Middle frontal gyrus (tissue), 1 donor: ENCODE measurements at regions not wholly inside any gene's neighbourhood (a gene's known extent, or its start where the extent isn't known, plus 50 kb on each side); places are given as distances from the start of the nearest gene placed in this dataset.
A peak's percentile ranks its signal among the peaks of the same experiment; 100 is the strongest.

Source experiments
- DNase-seq: peaks from one replicate; pipeline ENCODE4 v3.0.0-alpha.2; 2015; ENCODE audit warnings: low spot score; ENCODE audit errors: extremely low spot score

GRCh38 chr5:136811086-136811485, 445.7 kb upstream of the TRPC7 start:
- DNase-seq: no peak

- DNase-seq: no peak
Observed at GRCh38 chr5:136810261-136810801, 445.0 kb upstream of the TRPC7 start.

GRCh38 chr5:136809382-136809781, 444.0 kb upstream of the TRPC7 start:
- DNase-seq: no peak

GRCh38 chr5:136808756-136809155, 443.4 kb upstream of the TRPC7 start:
- DNase-seq: no peak

GRCh38 chr5:136805466-136805865, 440.1 kb upstream of the TRPC7 start:
- DNase-seq: no peak

GRCh38 chr5:136802383-136802782, 437.0 kb upstream of the TRPC7 start:
- DNase-seq: peak; percentile 50

GRCh38 chr5:136799806-136800372, 434.5 kb upstream of the TRPC7 start:
- no peak for DNase-seq

GRCh38 chr5:136793300-136793699, 428.0 kb upstream of the TRPC7 start:
- no peak for DNase-seq

GRCh38 chr5:136781464-136781863, 416.1 kb upstream of the TRPC7 start:
- DNase-seq: no peak

GRCh38 chr5:136780518-136780917, 415.2 kb upstream of the TRPC7 start:
- no peak for DNase-seq

- DNase-seq: no peak
Observed at GRCh38 chr5:136776022-136776927, 410.9 kb upstream of the TRPC7 start.

- no peak for DNase-seq
Observed at GRCh38 chr5:136772491-136772890, 407.1 kb upstream of the TRPC7 start.

- peak; percentile 67 for DNase-seq
Observed at GRCh38 chr5:136769900-136770684, 404.7 kb upstream of the TRPC7 start.

- no peak for DNase-seq
Observed at GRCh38 chr5:136769093-136769492, 403.7 kb upstream of the TRPC7 start.

- DNase-seq: no peak
Observed at GRCh38 chr5:136768457-136768856, 403.1 kb upstream of the TRPC7 start.

- no peak for DNase-seq
Observed at GRCh38 chr5:136766456-136766855, 401.1 kb upstream of the TRPC7 start.

GRCh38 chr5:136764601-136765000, 399.3 kb upstream of the TRPC7 start:
- DNase-seq: no peak

GRCh38 chr5:136763548-136763947, 398.2 kb upstream of the TRPC7 start:
- DNase-seq: no peak

GRCh38 chr5:136754216-136754615, 388.9 kb upstream of the TRPC7 start:
- DNase-seq: no peak

GRCh38 chr5:136750224-136750862, 385.0 kb upstream of the TRPC7 start:
- peak; percentile 37 for DNase-seq

- no peak for DNase-seq
Observed at GRCh38 chr5:136749016-136749415, 383.7 kb upstream of the TRPC7 start.
